ENCODE measurements at regions not wholly inside any gene's neighbourhood (a gene's known extent, or its start where the extent isn't known, plus 50 kb on each side); places are given as distances from the start of the nearest gene placed in this dataset.
"Not testable (repeated sequence)": the region's sequence is repeated elsewhere in the genome, so short reads cannot be mapped to it uniquely, and the experiment has no call there.

DNA sequence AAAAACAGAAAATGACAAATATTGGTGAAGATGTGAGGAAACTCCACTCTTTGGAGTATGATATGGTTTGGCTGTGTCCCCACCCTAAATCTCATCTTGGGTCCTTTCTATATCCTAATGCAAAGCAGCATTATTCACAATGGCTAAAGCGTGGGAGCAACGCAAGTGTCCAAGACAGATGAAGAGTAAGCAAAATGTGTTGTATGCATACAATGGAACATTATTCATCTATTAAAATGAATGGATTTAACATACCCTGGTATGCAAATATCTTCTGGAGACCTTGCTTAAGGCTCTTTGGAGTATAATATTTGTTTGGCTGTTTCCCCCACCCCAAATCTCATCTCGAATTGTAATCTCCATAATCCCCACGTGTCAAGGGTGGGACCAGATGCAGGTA lies 839.8 kb upstream of the POM121L12 start:
- H3K4me1 Mint-ChIP-seq: no peaks in the 10 kb centered on the region
- H3K27me3 Mint-ChIP-seq: no peaks in the 10 kb centered on the region
- no peak overlapping the region for H3K4me3 Mint-ChIP-seq
- no peaks in the 10 kb centered on the region for H3K9me3 Mint-ChIP-seq
- H3K36me3 Mint-ChIP-seq: no peaks in the 10 kb centered on the region
- ATAC-seq: no peak
- H3K27ac Mint-ChIP-seq: no peak overlapping the region

- no peak for ATAC-seq
- Mint-ChIP-seq H3K9me3 (peaks cover 6% of the 10 kb centered on the region), H3K4me3 (no peak overlapping the region), H3K27ac (no peak overlapping the region), H3K4me1 (no peaks in the 10 kb centered on the region), H3K36me3 (no peaks in the 10 kb centered on the region), H3K27me3 (no peaks in the 10 kb centered on the region)
Measured at GRCh38 chr7:52189153-52189778, 846.2 kb upstream of the POM121L12 start.

DNA sequence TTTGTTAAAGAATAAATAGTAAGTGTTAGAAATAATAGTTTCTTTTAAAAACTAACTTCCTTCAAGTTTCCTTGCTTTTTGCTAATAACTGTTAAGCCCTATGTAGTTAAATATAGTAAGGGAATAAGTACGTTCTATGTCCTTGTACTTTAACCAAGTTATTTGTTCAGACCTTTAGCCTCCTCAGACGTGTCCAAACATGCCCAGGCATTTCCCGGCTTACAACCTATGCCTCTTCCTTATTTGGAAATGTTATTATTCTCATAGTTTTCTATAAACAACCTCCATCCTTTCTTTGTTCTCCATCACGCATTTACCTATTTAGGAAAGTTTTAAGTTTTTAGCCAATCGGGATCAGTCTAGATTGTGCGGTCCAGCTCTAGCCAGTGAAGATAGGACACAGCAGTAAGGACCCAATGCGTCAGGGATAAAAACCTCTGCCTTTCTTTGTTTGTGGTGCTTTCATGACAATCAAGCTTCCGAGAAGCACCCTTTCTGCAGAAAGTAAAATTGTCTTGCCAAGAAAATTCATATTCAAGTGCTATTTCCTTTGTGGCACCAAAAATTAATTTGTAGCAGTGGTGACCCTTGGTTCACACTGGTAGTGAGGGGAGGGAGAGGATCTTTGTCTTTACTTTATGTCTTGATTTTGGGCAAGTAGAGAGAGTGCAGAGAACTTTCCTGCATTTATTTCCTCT lies 851.3 kb upstream of the POM121L12 start:
- no peaks in the 10 kb centered on the region for H3K27me3 Mint-ChIP-seq
- peaks cover 6% of the 10 kb centered on the region for H3K9me3 Mint-ChIP-seq
- H3K4me1 Mint-ChIP-seq: no peaks in the 10 kb centered on the region
- H3K27ac Mint-ChIP-seq: no peak overlapping the region
- no peaks in the 10 kb centered on the region for H3K36me3 Mint-ChIP-seq
- no peak for ATAC-seq
- no peak overlapping the region for H3K4me3 Mint-ChIP-seq

DNA sequence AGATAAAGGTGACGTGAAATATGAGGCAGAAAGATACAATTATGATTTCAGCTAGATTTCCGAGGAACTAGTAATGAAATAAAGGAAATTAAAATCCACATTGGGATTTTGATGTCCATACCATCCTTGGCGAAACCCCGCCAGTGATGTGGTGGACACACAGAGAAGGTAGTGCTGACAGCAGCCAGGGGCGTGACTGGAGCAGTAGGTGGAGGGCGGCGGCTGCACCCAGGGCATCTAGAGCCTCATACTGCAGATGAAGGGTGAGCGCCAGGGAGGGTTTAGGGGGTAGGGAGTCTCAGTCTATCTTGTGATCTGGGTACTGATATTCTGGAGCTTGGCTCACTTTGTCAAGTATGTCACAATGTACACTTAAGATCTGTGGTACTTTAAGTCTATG lies 855.5 kb upstream of the POM121L12 start:
- no peak overlapping the region for H3K4me3 Mint-ChIP-seq
- peaks cover 2% of the 10 kb centered on the region for H3K9me3 Mint-ChIP-seq
- no peak overlapping the region for H3K27ac Mint-ChIP-seq
- no peaks in the 10 kb centered on the region for H3K4me1 Mint-ChIP-seq
- H3K36me3 Mint-ChIP-seq: no peaks in the 10 kb centered on the region
- ATAC-seq: no peak
- no peaks in the 10 kb centered on the region for H3K27me3 Mint-ChIP-seq

- Mint-ChIP-seq H3K27me3 (no peaks in the 10 kb centered on the region), H3K27ac (no peak overlapping the region), H3K4me3 (no peak overlapping the region), H3K9me3 (peaks cover 2% of the 10 kb centered on the region), H3K4me1 (no peaks in the 10 kb centered on the region), H3K36me3 (no peaks in the 10 kb centered on the region)
- no peak for ATAC-seq
Measured at GRCh38 chr7:52168085-52168484, 851.5 kb upstream of the COBL start.

- Mint-ChIP-seq H3K9me3 (no peaks in the 10 kb centered on the region), H3K27me3 (no peaks in the 10 kb centered on the region), H3K27ac (no peak overlapping the region), H3K36me3 (no peaks in the 10 kb centered on the region), H3K4me3 (no peak overlapping the region), H3K4me1 (no peaks in the 10 kb centered on the region)
- ATAC-seq: no peak
Measured at GRCh38 chr7:52163311-52163710, 846.7 kb upstream of the COBL start.

DNA sequence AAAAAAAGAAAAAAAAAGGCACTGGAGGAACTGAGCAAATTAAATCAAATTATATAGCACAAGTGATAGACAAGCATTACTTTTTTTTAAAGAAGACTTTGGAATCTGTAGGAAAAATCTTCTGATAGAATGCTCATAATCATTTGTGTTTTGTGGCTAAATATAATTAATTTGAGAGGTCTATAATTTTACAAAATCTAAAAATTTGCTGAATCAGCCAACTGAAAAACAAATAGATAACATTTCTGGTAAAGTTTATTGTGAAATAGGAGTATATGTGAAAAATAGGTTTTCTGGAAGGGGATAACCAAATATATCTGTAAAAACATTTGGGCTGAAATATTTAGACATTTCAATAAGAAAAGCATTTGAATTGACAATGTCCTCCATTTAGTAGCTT lies 844.9 kb upstream of the COBL start:
- Mint-ChIP-seq H3K9me3 (peaks cover 2% of the 10 kb centered on the region), H3K27me3 (no peaks in the 10 kb centered on the region), H3K4me3 (no peak overlapping the region), H3K36me3 (no peaks in the 10 kb centered on the region), H3K4me1 (no peaks in the 10 kb centered on the region), H3K27ac (no peak overlapping the region)
- ATAC-seq: no peak

DNA sequence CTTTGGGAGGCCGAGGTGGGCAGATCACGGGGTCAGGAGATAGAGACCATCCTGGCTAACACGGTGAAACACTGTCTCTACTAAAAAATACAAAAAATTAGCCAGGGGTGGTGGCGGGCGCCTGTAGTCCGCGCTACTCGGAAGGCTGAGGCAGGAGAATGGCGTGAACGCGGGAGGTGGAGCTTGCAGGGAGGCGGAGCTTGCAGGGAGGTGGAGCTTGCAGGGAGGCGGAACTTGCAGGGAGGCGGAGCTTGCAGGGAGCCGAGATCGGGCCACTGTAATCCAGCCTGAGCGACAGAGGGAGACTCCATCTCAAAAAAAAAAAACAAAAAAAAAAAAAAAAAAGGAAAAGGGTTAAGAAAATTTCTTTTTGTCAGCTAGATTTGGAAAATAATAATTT lies 842.8 kb upstream of the COBL start:
- not testable (repeated sequence) for H3K27me3 Mint-ChIP-seq, H3K4me1 Mint-ChIP-seq, H3K4me3 Mint-ChIP-seq, H3K27ac Mint-ChIP-seq, ATAC-seq, H3K36me3 Mint-ChIP-seq, H3K9me3 Mint-ChIP-seq

DNA sequence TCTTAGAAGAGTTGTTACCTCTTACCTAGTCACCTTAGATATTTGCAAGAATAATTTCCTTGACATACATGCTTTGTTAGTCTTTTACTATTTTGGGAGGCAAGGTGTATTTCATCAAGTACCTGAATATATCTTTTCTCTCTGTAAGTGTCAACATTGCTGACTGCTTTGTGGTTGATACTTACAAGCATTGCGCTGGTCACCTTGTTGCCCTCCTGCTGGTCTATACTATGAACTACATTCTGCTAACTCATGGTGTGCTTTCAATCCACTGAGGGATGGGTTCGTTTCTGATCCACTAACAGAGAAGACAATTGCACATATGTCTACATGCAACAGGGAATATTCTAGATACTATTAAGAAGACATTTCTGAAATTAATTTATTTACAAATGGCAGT lies 837.8 kb upstream of the COBL start:
- H3K9me3 Mint-ChIP-seq: peaks cover 2% of the 10 kb centered on the region
- no peaks in the 10 kb centered on the region for H3K4me1 Mint-ChIP-seq
- H3K36me3 Mint-ChIP-seq: no peaks in the 10 kb centered on the region
- ATAC-seq: no peak
- no peak overlapping the region for H3K4me3 Mint-ChIP-seq
- H3K27ac Mint-ChIP-seq: no peak overlapping the region
- H3K27me3 Mint-ChIP-seq: no peaks in the 10 kb centered on the region

DNA sequence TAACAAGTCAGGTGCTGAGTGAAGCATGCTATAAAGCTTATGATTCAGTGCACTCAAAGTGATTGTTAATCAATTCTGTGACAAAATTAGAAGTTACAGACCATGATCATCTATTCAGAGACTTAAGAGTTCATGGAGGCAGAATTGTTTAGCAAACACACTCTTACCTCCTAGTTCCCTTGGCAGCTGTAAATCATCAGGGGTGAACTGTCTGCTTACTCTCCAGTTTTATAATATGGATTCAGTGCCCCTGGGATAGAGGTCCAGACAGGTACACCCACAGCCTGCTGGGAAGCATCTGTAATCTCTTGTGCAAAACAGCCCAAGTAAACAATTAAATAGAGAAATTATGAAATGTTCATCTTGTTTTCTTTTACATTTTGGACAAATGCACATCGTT lies 835.0 kb upstream of the COBL start:
- no peak for ATAC-seq

DNA sequence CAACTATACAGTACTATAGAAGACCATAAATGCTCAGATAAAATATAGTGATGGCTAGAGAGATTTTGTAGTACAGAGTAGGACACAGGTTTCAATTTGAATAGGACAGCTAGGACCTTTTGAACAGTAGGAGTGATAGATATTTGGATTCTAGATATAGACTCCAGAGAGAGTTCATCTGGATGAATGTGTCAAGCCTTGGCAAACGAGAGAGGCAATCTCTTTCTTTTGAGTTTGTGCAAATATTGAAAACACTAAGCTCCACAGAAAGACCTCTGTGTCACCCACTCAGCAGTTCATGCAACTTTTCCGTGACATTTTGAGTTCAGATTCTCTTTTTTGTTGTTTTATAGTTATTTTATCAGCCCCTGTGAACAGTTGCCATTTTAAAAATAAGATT lies 834.3 kb upstream of the COBL start:
- Mint-ChIP-seq H3K27me3 (no peaks in the 10 kb centered on the region), H3K36me3 (no peaks in the 10 kb centered on the region), H3K4me1 (no peaks in the 10 kb centered on the region), H3K9me3 (no peaks in the 10 kb centered on the region), H3K4me3 (no peak overlapping the region), H3K27ac (no peak overlapping the region)
- ATAC-seq: no peak

More for the DNA sequence above, 835.0 kb upstream of the COBL start:
- Mint-ChIP-seq H3K27me3 (no peaks in the 10 kb centered on the region), H3K4me3 (no peak overlapping the region), H3K4me1 (no peaks in the 10 kb centered on the region), H3K9me3 (no peaks in the 10 kb centered on the region), H3K27ac (no peak overlapping the region), H3K36me3 (no peaks in the 10 kb centered on the region)

DNA sequence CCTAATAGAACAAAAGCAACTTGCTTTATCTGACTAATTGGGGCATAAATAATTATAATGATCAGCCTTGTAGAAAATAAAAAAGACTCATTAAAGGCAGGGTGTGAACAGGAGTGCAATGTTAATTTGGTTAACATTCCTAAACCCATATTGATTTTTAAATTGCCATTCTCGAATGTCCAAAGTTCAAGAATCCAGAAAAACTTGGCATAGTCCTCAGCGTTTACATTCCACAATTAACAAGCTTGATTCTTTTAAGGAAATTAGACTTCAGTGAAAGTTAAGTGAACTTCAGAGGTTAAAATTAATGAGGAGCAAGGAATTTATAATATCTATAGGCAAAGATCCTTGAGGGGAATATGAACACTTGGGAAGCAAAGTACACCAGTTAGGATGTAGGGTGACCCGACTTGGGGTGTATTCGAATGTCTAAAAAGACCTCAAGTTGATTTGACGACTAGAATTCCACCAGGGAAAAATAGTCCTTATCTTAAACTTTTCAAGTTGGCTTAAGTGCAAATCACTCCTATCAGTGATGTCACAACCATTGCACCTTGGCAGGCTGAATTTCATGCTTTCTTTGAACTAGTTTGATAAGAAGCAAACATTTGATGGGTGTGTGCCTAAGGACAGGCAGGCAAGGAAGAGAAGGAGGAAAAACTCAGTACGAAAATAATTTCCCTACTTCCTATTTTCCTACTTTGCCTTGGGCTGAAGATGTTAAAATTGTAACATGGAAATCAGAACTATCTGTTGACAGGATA lies 830.4 kb upstream of the COBL start:
- Mint-ChIP-seq H3K4me1 (no peaks in the 10 kb centered on the region), H3K27ac (no peak overlapping the region)

DNA sequence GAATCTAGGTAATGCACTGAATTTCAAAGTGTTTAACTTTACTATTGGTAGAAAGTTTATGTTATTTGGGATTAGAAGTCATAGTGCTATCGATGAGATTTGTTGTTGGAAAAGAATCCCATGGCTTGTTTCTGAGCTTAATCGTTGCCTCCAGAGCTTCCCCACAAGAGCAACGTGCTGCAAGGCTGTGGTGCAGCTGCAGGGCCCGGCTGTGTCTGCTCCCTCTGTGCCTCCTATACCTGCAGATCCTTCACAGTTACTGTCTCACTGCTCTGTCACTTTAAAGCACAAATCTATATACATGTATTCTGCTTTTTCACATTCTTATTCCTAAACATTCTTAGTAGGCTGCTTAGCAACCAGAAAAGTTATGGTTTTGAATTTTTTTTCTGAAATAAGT lies 826.6 kb upstream of the COBL start:
- no peak for ATAC-seq
- Mint-ChIP-seq H3K4me1 (no peaks in the 10 kb centered on the region), H3K9me3 (peaks cover 8% of the 10 kb centered on the region), H3K27ac (no peak overlapping the region), H3K36me3 (no peaks in the 10 kb centered on the region), H3K4me3 (no peak overlapping the region), H3K27me3 (no peaks in the 10 kb centered on the region)

More for the DNA sequence above, 830.4 kb upstream of the COBL start:
- ATAC-seq: no peak
- no peaks in the 10 kb centered on the region for H3K27me3 Mint-ChIP-seq
- no peak overlapping the region for H3K4me3 Mint-ChIP-seq
- H3K36me3 Mint-ChIP-seq: no peaks in the 10 kb centered on the region
- no peaks in the 10 kb centered on the region for H3K9me3 Mint-ChIP-seq

- H3K4me3 Mint-ChIP-seq: no peak overlapping the region
- no peak for ATAC-seq
Measured at GRCh38 chr7:52140851-52141250, 824.2 kb upstream of the COBL start.

DNA sequence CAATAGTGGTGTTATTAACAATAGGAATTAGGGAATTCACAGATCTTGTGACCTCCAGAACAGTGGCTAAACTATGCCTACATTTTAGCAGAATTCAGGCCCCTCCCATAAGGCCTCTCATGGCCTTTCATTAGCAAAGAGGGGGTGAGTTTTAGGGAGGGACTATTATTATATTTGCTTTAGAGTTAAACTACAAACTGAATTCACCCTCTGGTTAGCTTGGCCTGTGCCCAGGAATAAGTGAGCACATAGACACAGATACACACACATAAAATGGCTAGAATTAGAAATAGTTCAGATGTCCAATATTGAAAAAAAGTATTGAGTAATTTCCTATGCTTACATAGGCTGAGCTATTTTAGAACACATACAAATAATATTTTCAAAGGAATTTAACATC lies 818.8 kb upstream of the COBL start:
- no peaks in the 10 kb centered on the region for H3K27me3 Mint-ChIP-seq

More at GRCh38 chr7:52140851-52141250, 824.2 kb upstream of the COBL start:
- H3K9me3 Mint-ChIP-seq: peaks cover 17% of the 10 kb centered on the region
- no peak overlapping the region for H3K27ac Mint-ChIP-seq
- H3K36me3 Mint-ChIP-seq: no peaks in the 10 kb centered on the region
- no peaks in the 10 kb centered on the region for H3K4me1 Mint-ChIP-seq
- no peaks in the 10 kb centered on the region for H3K27me3 Mint-ChIP-seq

DNA sequence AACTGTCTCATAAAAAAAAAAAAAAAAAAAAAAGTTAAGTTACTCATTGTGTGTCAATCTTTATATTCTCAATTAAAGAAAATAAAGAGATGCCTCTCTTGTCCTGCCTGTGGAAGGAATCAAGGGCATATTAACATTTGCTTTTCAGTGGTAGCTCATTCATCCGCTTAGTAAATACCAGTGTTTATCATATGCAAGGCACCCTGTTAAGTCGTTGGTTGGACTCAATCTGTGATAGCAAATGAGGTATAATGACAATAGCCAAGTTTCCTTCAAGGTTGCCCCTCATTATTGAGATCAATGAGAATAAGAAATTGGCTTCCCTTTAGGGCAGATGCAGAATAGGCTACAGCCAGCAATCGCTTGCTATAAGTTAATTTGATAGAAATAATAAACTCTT lies 812.7 kb upstream of the COBL start:
- Mint-ChIP-seq H3K9me3 (peaks cover 10% of the 10 kb centered on the region), H3K4me1 (no peaks in the 10 kb centered on the region), H3K36me3 (no peaks in the 10 kb centered on the region), H3K27ac (no peak overlapping the region), H3K27me3 (no peaks in the 10 kb centered on the region), H3K4me3 (no peak overlapping the region)
- ATAC-seq: no peak

More for the DNA sequence above, 818.8 kb upstream of the COBL start:
- no peak for ATAC-seq
- Mint-ChIP-seq H3K9me3 (peaks cover 19% of the 10 kb centered on the region), H3K27ac (no peak overlapping the region), H3K4me3 (no peak overlapping the region), H3K4me1 (no peaks in the 10 kb centered on the region), H3K36me3 (no peaks in the 10 kb centered on the region)
